ENCODE measurements at regions not wholly inside any gene's neighbourhood (a gene's known extent, or its start where the extent isn't known, plus 50 kb on each side); places are given as distances from the start of the nearest gene placed in this dataset.

- TF ChIP-seq YY1 (IDR thresholded peaks at IDR 0.05; ENCODE audit: insufficient read depth, insufficient read length), result no peak
- TF ChIP-seq ZNF274 (IDR thresholded peaks at IDR 0.05; ENCODE audit: low read depth, low read length), result no peak
- TF ChIP-seq SUZ12 (IDR thresholded peaks at IDR 0.05; ENCODE audit: extremely low read depth, insufficient read depth, insufficient read length), result no peak
Measured at GRCh38 chr7:95649546-95649945, 53.2 kb upstream of the PDK4 start.

Data from NT2/D1 (cell line).